HG02973 (cell line): ENCODE measurements at regions not wholly inside any gene's neighbourhood (a gene's known extent, or its start where the extent isn't known, plus 50 kb on each side); places are given as distances from the start of the nearest gene placed in this dataset.
"Not testable (repeated sequence)": the region's sequence is repeated elsewhere in the genome, so short reads cannot be mapped to it uniquely, and the experiment has no call there.

Experiments used
- ATAC-seq: cut with Tn5 transposase; IDR thresholded peaks from one replicate; pipeline ENCODE4 v1.9.1; 2021; ENCODE audit warnings: moderate library complexity; ENCODE audit not compliant: unreplicated experiment

DNA sequence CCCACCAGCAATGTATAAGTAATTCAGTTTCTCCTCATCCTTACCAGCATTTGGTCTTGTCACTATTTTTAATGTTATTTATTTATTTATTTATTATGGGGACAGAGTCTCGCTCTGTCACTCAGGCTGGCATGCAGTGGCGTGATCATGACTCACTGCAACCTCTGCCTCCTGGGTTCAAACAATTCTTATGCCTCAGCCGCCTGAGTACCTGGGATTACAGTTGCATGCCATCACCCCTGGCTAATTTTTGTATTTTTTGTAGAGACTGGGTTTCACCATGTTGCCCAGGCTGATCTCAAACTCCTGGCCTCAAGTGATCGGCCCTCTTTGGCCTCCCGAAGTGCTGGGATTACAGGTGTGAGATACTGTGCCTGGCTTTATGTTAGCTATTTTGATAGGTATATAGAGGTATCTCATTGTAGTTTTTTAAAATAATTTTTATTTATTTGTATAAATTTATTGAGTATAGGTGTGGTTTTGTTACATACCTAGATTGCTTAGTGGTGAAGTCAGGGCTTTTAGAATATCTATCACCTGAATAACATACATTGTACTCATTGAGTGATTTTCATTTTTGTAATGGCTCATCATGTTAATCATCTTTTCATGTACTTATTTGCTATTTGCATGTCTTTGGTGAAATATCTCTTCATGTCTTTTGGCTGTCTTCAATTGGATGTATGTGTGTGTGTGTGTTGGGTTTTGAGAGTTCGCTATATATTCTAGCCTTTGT is 53.3 kb downstream of the TANC2 start:
- no peak for ATAC-seq

DNA sequence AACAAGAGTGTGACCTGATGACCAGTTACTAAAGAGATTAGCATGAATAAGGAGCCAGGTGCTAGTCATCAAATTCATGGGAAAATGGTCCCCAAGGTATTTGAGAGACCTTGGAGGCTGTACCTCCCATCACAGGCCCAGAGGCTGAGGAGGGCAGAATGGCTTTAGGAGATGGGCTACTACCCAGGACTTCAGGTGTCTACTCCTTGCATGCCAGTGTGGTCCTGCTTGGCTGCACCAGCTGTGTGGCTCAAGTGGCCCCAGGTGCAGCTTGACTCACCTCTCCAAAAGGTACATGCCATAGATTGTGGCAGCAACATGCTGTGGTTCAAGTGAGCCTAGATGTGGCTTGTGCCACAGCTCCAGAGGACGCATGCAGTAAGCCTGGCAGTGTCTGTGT is 56.5 kb downstream of the TANC2 start:
- no peak for ATAC-seq

DNA sequence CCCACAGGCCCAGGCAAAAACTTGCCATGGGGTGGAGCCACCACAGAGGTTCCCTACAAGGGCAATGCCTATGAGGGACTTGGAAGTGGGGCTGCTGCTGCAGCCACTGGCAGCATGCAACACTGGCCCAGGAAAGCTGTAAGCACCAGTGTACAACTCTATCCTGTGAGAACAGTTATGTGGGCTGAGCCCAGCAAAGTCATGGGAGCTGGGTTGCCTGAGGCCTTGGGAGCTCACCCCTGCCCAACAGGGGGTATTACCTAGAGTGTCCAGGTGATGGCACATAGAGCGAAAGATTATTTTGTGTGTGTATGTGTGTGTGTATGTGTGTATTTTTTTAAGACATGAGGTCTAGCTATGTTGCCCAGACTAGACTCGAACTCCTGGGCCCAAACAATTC is 57.0 kb downstream of the TANC2 start:
- no peak for ATAC-seq

DNA sequence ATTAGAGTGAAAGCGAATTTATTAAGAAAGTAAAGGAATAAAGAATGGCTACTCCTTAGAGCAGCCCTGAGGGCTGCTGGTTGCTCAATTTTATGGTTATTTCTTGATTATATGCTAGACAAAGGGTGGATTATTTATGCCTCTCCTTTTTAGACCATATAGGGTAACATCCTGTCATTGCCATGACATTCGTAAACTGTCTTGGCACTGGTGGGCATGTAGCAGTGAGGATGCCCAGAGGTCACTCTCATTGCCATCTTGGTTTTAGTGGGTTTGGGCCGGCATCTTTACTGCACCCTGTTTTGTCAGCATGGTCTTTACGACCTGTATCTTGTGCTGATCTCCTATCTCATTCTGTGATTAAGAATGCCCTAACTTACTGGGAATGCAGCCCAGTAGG is 58.2 kb downstream of the TANC2 start:
- no peak for ATAC-seq

DNA sequence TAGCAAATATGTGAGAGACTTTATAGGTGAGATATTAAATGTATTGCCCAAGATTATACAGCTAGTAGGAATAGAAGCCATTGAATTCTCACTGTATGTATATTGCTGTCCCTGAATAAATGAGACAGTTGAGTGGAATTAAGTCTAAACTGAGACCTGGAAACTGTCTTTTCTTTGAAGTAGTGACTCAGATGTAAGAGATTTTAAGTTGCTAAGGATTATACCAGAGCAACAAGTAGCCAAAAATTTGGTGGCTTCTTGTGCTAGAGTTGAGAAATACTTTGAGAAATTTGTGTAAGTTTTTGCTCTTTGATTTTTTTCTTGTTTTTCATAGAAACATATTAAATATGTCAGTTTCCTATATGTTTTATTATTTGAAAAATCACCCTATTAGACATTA is 58.7 kb downstream of the TANC2 start:
- no peak for ATAC-seq

DNA sequence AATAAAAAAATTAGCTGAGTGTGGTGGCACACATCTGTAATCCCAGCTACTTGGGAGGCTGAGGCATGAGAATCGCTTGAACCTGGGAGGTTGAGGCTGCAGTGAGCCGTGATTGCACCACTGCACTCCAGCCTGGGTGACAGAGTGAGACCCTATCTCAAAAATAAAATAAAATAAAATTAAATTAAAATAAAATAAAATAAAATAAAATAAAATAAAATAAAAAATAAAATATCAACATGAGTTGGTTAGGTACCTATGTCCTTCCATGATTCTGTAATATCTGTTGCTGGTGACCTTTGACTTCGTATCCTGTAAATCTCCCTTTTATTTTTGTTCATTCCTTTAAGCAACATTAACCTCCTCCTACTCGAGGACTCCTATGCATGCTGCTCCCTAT is 59.6 kb downstream of the TANC2 start:
- not testable (repeated sequence) for ATAC-seq

DNA sequence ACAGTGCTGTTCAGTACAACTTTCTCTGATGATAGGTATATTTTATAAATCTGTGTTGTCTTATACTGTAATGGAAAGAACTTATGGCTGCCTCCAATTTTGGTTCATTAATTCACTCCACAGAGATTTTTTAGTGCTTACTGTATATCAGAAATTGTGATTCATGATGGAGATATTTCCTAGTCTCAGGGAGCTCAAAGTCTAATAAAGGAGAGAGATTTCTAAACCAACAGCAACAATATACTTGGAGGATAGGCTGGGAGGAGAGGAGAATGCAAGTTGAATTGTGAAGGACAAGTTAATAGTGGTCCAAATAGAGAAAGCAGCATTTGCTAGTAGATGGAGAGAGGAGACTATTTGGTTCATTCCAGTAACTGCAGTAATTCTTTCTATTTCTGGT is 63.5 kb downstream of the TANC2 start:
- ATAC-seq: no peak

DNA sequence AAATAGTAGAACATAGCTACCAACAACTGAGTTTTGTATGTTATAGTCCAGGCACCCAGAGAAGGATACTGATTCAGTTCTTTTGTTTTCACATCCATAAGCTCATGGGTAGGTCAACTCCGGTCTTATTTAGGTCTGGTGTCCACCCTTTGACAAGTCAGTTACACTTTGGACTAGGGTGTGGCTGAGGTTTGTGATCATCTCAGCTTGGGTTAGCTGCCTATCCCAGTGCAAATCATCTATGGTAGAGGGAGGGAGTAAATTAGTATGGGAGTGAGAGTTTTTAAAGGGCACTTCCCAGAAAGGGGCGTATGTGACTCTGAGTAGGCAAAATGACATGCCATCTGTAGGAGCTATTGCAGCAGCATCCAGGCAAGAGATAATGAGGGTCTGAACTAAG is 66.1 kb downstream of the TANC2 start:
- ATAC-seq: no peak

DNA sequence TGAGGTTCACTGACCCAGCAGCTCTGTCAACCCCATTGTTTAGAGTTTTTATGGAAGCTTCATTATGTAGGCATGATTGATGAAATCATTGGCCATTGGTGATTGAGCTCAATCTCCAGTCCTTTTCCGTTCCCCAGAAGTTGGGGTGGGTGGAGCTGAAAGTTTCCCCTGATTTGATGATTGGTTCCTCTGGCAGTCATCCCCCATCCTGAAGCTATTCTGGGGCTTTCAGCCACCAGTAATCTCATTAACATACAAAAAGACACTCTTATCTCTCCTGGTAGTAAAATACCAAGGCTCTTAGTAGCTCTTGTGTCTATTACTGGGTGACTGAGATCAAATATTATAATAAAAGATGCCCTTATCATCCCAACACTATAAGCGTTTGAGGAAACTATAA is 67.1 kb downstream of the TANC2 start:
- no peak for ATAC-seq

DNA sequence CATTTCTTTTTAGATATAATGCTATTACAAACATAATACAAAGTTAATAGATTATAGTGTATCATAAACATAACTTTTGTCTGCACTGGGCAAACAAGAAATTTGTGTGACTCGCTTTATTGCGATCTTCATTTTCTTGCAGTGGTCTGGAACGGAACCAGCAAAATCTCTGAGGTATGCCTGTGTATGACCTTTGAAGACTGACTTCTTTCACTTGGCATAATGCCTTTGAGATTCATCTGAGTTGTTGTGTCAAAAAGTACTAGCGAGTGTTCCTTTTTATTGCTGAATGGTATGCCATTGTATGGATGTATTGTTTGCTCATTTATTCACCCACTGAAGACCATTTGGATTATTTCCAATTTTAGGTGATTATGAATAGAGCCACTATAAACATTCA is 69.2 kb downstream of the TANC2 start:
- no peak for ATAC-seq

DNA sequence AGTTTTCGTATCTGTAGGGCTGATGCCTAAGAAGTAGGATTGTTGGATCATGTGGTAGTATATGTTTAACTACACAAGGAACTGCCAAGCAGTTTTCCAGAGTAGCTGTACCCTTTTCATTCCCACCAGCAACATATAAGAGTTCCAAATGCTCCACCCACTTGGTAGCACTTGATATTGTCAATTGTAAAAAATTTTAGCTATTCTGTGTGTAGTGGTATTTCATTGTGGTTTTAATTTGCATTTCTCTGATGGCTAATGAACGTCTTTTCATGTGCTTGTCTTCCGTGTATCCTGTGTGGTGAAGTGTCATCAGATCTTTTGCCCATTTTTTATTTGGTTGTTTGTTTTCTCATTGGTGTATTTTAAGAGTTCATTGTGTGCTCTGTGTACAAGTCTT is 69.7 kb downstream of the TANC2 start:
- ATAC-seq: no peak

DNA sequence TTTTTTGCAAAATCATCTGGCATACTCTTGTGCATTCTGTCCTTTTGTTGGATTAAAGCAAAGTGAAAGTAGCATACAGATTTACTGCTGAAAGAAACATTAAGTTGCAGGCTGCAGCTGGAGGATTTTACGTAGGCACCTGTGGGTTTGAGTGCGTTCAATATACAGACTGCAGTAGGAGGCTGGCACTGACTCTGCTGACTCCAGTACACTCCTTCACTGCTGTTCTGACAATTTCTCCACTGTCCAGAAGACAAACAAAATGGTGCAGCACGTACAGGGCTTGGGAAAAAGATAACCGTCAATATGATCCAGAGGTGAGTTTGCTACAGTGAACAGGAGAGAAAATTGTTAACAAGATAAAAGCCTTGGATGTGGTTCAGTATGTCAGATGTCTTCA is 73.3 kb downstream of the TANC2 start:
- ATAC-seq: no peak

DNA sequence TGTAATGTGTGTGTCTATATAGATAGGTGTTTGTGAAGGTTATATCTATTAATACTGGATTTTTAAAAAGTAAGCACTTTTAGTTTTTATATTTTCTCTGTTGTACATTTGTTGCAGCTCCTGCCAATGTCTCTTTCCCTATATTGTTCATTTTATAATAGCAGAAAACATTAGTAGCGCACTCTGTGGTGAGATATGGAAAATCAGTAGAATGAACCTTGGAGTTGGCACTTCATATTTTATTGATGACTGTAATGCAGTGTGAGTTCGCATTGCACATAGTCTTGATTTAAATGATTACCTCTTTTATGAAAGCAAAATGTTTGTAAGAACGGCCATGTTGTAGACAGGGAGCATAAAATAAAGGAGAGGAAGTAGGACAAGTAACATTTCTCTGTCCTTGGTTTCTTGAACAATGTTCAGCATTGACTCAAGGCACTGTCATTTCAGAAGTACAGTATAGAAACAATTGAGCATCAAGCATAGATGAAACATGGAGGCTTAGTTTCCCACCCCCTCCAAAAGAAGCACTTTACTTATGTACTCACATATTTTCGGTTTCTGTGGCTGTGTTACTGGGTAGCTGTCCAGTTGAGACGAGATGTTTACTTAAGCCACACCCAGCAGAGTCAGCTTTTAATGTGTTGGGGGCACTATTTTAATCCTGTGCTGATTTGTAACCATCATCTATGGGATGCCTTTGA is 74.0 kb downstream of the TANC2 start:
- no peak for ATAC-seq

DNA sequence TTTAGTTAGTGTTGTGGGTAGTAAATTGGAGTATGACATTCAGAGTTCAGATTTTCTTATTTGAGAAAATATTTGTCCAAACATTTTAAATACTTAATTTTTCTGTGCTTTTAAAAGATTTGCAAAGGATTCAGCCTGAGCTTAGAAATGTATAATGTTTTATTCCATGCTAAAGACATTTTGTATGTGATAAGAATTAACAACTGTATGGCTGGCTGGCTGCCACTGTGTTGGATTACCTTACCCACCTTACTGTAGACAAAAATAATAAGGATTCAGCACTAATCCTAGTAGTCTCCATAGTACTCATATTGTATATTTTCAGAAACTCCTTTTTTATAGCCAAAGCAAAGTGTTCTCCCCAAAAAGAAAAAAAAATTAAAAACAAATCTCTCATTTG is 74.8 kb downstream of the TANC2 start:
- no peak for ATAC-seq

DNA sequence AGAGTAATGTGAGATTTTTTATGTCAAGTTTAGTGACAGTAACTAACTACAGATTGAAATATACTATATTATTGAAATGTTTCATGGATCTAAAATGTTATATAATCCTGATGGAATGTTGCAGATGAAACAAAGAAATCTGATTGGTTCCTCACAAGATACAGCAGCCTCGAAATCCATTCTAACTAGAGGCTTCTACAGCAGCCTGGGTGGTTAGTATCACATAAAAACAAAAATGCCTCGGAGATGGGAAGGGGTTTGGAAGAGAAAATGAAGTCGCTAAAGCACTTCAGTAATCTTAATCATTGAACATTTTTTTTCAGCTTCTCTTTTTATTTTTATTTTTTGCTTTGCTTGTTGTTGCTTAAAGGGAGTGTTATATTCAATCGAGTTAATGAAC is 75.2 kb downstream of the TANC2 start:
- no peak for ATAC-seq

DNA sequence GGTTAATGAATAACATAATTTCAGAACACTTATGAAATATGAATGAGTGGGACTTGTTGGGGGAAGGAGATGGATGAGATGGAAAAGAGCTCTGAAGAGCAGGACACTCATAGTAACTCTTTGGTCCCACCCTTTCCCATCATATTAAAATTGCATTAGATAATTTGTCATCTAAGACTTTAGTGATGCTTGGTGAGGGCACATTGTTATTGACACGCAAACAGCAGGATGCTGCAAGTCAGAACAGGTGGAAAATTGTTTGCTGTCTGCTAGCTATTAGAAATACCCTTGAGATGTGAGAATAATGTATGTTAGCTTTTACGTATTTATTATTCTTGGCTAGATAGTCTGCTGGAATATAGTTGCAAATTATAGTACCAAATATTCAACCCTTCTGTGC is 75.7 kb downstream of the TANC2 start:
- no peak for ATAC-seq

DNA sequence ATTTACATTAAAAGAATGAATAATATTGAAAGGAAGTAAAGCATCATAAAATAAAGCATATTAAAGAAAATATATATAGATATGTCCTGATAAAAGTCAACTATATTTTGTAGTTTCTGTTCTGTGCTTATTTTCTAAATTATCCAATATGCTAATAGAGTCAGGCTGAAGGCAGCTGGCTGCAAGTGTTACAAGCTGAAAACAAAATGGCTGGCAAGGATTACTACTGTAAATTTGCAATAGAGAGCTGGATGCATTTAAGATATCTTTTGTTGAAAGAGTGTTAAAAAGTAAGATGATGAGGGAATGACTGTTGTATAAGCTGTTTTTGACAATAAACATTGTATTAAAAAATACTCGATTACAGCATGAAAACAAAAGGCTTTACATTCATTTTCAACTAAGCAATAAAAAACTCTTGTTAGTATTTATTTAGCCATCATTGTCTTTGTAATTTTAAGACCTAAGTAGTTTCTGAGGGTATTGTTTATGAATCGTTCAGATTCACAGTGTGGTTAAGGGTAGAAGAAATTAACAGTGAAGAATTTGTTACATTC is 76.3 kb downstream of the TANC2 start:
- ATAC-seq: no peak

DNA sequence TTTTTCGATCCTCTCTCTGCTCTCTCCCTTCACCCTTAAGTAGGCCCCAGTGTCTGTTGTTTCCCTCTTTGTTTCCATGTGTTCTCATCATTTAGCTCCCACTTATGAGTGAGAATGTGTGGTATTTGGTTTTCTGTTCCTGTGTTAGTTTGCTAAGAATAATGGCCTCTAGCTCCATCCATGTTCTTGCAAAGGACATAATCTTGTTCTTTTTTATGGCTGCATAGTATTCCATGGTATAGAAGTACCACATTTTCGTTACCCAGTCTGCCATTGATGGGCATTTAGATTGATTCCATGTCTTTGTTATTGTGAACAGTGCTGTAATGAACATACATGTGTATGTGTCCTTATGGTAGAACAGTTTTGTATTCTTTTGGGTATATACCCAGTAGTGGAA is 91.5 kb downstream of the TANC2 start:
- not testable (repeated sequence) for ATAC-seq

DNA sequence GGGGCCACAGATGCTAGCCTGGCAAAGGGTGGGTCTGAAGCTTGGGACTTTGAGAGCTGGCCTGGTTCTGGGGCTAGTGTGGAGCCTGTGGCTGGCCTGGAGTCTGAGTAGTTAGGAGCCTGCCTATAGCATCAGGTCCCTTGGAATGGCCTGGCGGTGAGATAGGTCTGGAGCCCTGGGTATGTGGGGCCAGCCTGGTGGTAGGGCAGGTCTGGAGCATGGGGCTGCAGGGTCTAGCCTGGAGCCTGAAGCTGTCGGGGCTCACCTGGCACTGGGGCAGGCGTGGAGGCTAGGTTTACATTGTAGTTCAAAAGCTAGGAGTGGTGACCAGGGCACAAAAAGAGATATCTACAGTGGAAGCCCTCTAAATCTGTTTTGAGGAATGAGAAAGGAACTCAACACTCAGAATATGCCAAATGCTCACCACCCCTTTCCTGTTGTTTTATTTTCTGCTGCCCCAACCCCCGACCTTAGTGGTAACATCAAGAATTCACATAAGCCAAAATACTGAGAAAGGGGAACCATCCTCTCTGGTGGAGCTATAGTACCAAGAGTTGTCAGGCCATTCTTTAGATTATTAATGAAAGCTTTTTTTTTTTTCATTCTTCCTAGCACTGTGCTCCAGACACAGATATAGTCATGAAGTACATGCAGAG is 100.3 kb downstream of the TANC2 start:
- ATAC-seq: no peak

DNA sequence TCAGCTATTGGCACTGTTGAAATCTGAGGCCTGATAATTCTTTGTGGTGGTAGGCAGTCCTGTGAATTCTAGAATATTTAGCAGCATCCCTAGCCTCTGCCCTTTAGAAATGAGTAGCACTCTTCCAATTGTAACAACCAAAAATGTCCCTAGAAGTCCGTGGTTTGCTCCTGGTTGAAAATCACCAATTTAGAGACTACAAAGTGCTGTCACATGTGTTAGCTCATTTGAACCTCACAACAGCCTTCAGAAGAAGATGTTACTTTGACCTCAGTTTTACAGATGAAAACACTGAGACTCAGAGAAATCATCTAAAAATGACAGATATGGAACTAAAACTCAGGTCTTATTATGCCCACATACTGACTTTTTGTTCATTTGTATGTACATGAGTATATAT is 103.2 kb downstream of the TANC2 start:
- ATAC-seq: no peak

DNA sequence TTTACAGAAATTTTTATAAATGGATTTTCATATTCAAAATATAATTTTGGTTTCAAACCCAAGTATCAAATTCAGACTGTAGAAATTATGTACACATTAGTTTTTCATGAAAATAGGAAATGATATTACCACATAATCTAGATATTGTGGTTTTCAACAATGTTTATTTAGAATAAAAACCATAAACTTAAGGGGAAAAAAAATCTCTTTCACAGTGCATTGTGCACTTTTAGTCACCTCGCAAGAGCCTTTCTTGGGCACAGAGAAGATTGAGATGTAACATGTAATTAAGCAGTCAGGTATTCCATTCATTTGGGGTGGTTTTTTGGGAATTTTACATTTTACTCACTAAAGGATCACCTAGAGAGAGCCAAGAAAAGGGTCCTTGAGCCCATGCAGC is 104.0 kb downstream of the TANC2 start:
- ATAC-seq: no peak

DNA sequence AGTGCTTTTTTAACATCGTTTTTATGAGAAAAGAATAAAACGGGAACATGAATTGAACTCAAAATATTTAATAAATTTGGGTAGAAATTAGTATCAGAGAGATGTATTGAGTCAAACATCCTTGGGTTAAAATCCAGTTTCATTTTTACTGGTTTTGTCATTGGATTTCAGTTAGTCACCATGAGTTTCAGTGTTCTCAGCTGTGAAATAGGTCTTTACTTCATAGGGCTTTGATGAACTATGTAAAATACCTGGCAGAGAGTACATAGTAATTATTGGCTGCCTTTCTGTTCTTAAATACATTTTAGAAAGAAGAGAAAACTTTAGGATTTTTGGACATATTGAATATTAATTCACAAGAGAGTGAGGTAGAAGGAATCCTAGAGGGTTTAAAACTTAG is 105.8 kb downstream of the TANC2 start:
- ATAC-seq: no peak
